ENCODE measurements at regions not wholly inside any gene's neighbourhood (a gene's known extent, or its start where the extent isn't known, plus 50 kb on each side); places are given as distances from the start of the nearest gene placed in this dataset.
A peak's percentile ranks its signal among the peaks of the same experiment; 100 is the strongest.

DNA sequence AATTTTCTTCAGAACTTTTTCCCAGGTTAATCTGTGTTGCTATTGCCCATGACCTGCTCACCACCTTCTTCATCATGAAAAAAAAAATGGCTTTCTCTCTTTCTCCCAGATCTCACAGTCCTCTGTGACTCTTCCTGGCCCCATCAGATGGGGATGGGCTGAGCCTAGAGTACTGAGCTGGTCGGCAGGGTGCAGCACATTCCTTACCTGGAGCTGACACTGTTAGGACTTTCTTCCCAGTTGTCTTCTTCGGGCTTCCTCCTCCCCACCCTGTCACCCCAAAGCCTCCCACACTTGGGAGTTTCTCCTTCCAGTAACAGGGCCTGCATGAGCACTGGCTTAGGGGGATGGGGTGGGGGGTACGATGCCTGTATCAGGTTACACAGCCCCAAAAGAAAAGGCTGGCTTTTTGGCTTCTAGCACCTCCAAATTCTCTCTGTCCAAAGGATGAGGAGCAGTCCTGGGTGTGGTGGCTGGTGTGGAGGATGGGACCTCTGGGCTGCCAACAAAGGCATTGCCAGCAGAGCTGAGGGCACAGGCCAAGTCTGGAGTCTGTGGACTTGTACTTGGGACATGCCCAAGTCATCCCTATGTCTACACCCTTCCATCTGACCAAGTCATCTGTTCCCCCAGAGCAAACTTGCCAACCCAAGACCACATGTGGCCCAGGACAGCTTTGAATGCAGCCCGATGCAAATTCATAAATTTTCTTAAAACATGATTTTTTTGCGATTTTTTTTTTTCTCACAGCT is 68.0 kb upstream of the HSPA9 start:
- peaks cover 2% of the 10 kb centered on the region for H3K27me3 Mint-ChIP-seq (ENCODE audit: unreplicated experiment)

DNA sequence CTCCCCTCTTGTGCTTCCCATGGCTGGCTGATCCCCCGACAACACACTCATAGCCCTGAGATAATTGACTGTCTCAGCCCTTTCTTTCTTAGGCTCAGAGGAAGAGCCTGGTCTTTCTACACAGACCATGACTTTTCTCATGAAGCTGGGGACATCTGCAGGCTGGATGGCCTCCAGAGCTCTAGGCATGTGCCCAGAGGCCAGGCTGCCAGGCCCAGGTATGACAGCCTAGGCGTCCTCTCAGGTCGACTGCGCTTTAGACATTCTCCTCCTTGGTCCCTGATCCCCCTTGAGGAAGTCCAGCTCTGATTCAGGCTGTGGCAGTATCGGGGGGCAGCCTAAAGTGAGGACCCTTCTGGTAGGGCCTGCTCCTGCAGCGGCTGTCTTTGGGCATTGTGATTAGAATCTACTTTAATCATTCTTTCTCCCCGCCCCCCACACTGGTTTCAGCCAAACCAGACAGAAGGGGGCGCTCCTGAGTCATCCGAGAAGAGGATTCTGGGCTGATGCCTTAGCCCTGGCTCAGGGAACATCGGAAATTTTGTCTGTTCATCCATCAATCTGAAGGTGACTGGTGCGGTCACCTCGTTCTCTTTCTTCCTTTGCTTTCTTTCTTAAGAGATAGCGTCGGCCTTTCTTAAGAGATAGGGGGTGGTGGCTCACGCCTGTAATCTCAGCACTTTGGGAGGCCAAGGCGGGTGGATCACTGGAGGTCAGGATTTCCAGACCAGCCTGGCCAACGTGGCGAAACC is 66.5 kb upstream of the HSPA9 start:
- H3K36me3 Mint-ChIP-seq (ENCODE audit: low read depth, unreplicated experiment): no peaks in the 10 kb centered on the region
- no peaks in the 10 kb centered on the region for H3K9me3 Mint-ChIP-seq (ENCODE audit: unreplicated experiment)
- no peak overlapping the region for H3K4me3 Mint-ChIP-seq (ENCODE audit: unreplicated experiment)
- DNase-seq (ENCODE audit: low spot score): peak; percentile 90
- H3K27me3 Mint-ChIP-seq (ENCODE audit: unreplicated experiment): peaks cover 2% of the 10 kb centered on the region
- TF ChIP-seq, protein P1, sequence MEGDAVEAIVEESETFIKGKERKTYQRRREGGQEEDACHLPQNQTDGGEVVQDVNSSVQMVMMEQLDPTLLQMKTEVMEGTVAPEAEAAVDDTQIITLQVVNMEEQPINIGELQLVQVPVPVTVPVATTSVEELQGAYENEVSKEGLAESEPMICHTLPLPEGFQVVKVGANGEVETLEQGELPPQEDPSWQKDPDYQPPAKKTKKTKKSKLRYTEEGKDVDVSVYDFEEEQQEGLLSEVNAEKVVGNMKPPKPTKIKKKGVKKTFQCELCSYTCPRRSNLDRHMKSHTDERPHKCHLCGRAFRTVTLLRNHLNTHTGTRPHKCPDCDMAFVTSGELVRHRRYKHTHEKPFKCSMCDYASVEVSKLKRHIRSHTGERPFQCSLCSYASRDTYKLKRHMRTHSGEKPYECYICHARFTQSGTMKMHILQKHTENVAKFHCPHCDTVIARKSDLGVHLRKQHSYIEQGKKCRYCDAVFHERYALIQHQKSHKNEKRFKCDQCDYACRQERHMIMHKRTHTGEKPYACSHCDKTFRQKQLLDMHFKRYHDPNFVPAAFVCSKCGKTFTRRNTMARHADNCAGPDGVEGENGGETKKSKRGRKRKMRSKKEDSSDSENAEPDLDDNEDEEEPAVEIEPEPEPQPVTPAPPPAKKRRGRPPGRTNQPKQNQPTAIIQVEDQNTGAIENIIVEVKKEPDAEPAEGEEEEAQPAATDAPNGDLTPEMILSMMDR (IDR thresholded peaks at IDR 0.05; ENCODE audit: unreplicated experiment): peak; percentile 90
- H3K27ac Mint-ChIP-seq (ENCODE audit: unreplicated experiment): peak overlapping the region; percentile 36
- peaks cover 20% of the 10 kb centered on the region for H3K4me1 Mint-ChIP-seq (ENCODE audit: unreplicated experiment)

More for the DNA sequence above, 68.0 kb upstream of the HSPA9 start:
- Mint-ChIP-seq H3K36me3 (ENCODE audit: low read depth, unreplicated experiment) (no peaks in the 10 kb centered on the region), H3K4me1 (ENCODE audit: unreplicated experiment) (peaks cover 24% of the 10 kb centered on the region), H3K9me3 (ENCODE audit: unreplicated experiment) (no peaks in the 10 kb centered on the region), H3K27ac (ENCODE audit: unreplicated experiment) (no peak overlapping the region), H3K4me3 (ENCODE audit: unreplicated experiment) (no peak overlapping the region)
- TF ChIP-seq, protein P1 (IDR thresholded peaks at IDR 0.05; ENCODE audit: unreplicated experiment): no peak
- no peak for DNase-seq (ENCODE audit: low spot score)

DNA sequence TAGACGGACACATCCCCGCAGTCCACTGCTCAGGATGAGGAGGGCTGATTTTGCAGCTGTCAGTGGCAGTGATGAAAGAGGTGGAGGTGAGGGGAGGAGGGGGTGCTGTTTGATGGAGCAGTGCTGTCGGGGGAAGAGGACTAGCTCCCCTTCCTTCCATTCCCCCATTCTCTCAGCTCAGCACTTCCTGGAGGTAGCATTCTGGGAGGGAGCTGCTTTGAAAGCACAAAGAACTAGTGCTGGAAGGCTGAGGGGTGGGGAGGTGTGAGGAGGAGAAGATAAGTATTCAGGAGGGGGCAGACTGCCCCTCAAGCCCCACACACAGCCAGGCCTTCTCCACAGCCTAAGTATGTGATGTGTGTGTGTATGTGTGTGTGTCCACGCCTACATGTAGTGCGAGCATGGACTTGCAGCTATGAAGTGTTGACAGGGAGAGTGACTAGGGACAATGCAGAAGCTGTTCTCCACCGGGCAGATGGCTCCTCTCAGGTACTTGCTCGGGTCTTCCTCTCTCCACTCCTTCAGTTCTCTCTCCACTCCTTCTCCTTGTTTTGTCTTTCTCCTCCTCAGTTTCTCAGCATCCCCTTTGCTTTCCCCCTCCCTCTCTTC is 65.5 kb upstream of the HSPA9 start:
- H3K36me3 Mint-ChIP-seq (ENCODE audit: low read depth, unreplicated experiment): no peaks in the 10 kb centered on the region
- TF ChIP-seq, protein P1 (IDR thresholded peaks at IDR 0.05; ENCODE audit: unreplicated experiment): no peak
- no peaks in the 10 kb centered on the region for H3K9me3 Mint-ChIP-seq (ENCODE audit: unreplicated experiment)
- peaks cover 20% of the 10 kb centered on the region for H3K4me1 Mint-ChIP-seq (ENCODE audit: unreplicated experiment)
- H3K27ac Mint-ChIP-seq (ENCODE audit: unreplicated experiment): no peak overlapping the region
- H3K27me3 Mint-ChIP-seq (ENCODE audit: unreplicated experiment): peaks cover 2% of the 10 kb centered on the region
- no peak overlapping the region for H3K4me3 Mint-ChIP-seq (ENCODE audit: unreplicated experiment)
- DNase-seq (ENCODE audit: low spot score): no peak

DNA sequence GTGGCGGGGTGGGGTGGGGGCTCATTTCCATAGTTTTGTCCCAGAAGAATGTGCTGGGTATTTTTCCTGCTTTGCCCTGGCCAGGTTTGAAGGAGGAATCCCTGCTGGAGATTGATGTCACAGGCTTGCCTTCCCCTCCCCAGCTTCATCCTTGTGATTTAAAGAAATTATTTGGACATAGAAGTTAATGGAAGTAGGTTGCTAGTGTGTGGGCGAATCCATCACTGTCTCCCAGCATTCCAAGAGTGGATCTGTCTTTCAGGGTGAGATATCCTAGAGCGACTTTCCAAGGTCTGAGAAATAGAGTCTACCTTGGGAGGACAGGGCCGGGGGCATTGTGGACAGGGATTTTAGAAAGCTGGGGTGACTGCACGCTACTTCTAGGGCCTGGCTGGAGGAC is 64.9 kb upstream of the HSPA9 start:
- no peak overlapping the region for H3K27ac Mint-ChIP-seq (ENCODE audit: unreplicated experiment)
- no peak for DNase-seq (ENCODE audit: low spot score)
- peaks cover 20% of the 10 kb centered on the region for H3K4me1 Mint-ChIP-seq (ENCODE audit: unreplicated experiment)
- H3K36me3 Mint-ChIP-seq (ENCODE audit: low read depth, unreplicated experiment): no peaks in the 10 kb centered on the region
- peak overlapping the region; percentile 21 for H3K4me3 Mint-ChIP-seq (ENCODE audit: unreplicated experiment)
- H3K27me3 Mint-ChIP-seq (ENCODE audit: unreplicated experiment): peaks cover 2% of the 10 kb centered on the region
- H3K9me3 Mint-ChIP-seq (ENCODE audit: unreplicated experiment): no peaks in the 10 kb centered on the region
- TF ChIP-seq, protein P1 (IDR thresholded peaks at IDR 0.05; ENCODE audit: unreplicated experiment): no peak

All from endothelial cell (in vitro differentiated cells).